ENCODE measurements at regions not wholly inside any gene's neighbourhood (a gene's known extent, or its start where the extent isn't known, plus 50 kb on each side); places are given as distances from the start of the nearest gene placed in this dataset.
A peak's percentile ranks its signal among the peaks of the same experiment; 100 is the strongest.

DNA sequence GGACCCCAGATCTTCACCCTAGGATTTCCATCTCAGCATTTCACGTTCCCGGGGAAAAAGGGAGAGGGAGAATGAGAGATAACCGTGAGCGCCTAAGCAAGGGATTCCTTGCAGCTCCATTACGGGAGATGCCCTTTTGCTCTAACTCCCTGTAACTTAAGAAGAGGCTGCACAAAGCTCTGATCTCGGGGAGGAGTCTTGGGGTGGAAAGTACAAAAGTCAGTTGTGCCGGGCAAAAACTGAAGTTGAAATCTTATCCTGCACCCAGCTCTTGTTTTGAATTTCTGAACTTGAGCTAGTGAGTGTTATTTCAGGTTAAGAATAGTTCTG, 256.4 kb upstream of the SOX21 start:
- Mint-ChIP-seq H3K27me3 (ENCODE audit: low read depth) (peaks cover 65% of the 10 kb centered on the region), H3K9me3 (no peaks in the 10 kb centered on the region), H3K4me1 (ENCODE audit: low read depth) (peaks cover 10% of the 10 kb centered on the region), H3K4me3 (peak overlapping the region; percentile 68 to 76), H3K36me3 (ENCODE audit: insufficient read depth in 2 of 2) (no peaks in the 10 kb centered on the region), H3K27ac (no peak overlapping the region)
- no peak for ATAC-seq (replicated peaks in 1 of 2)
- no peak for DNase-seq

- Mint-ChIP-seq H3K27me3 (ENCODE audit: low read depth) (peaks cover 70% of the 10 kb centered on the region), H3K4me1 (ENCODE audit: low read depth) (peaks cover 10% of the 10 kb centered on the region), H3K9me3 (no peaks in the 10 kb centered on the region), H3K27ac (no peak overlapping the region), H3K4me3 (peak overlapping the region; percentile 68 to 76), H3K36me3 (ENCODE audit: insufficient read depth in 2 of 2) (no peaks in the 10 kb centered on the region)
- ATAC-seq (replicated peaks in 1 of 2) (peak; percentile 58 to 67), DNase-seq (peak; percentile 15 to 19)
These were observed 255.9 kb upstream of the SOX21 start for GRCh38 chr13:94968040-94968756.

DNA sequence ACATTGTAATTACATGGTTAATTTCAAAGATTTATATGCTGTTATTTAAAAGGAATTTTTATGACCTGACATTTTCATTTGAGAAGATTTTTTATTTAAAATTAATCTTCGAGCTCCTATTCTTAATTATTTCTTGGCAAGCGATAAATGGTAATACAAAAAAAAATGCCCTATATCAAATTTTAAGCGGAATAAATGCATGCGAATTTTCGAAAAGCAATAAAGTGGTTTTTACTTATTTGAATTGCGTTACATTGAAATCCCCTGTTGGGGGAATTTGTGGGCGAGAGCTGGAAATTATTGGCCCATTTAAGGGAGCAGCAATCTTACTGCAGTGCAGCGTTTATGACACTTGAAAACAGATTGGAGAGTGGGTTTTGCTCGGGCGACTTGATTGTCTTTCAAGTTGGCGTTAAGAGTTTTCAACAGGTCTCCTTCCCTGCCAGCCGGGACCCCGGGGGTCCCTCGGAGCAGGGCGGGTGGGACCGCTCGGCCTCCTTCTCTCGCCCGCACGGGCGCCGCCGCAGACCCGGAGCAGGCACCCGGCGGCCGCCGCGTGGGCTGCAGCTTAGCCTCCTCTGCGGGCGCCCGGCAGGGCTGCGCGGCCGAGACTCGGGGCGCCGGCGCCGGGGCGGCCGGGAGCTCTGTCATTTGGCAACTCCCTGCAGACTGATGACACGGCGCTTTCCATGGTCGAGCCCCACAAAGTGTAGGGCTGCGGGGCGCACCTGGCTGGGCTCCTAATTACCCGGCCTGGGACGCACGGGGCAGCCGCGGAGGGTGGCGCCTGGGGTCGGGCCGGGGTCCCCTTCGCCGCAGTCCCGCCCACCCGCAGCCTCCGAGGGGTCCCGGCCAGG, 255.1 kb upstream of the SOX21 start:
- Mint-ChIP-seq H3K27ac (no peak overlapping the region), H3K36me3 (ENCODE audit: insufficient read depth in 2 of 2) (no peaks in the 10 kb centered on the region), H3K27me3 (ENCODE audit: low read depth) (peaks cover 78% of the 10 kb centered on the region), H3K4me1 (ENCODE audit: low read depth) (peaks cover 10% of the 10 kb centered on the region), H3K9me3 (no peaks in the 10 kb centered on the region), H3K4me3 (peak overlapping the region; percentile 70 to 76)
- DNase-seq = peak; percentile 49 to 50
- peak; percentile 86 to 93 for ATAC-seq (replicated peaks in 1 of 2)

DNA sequence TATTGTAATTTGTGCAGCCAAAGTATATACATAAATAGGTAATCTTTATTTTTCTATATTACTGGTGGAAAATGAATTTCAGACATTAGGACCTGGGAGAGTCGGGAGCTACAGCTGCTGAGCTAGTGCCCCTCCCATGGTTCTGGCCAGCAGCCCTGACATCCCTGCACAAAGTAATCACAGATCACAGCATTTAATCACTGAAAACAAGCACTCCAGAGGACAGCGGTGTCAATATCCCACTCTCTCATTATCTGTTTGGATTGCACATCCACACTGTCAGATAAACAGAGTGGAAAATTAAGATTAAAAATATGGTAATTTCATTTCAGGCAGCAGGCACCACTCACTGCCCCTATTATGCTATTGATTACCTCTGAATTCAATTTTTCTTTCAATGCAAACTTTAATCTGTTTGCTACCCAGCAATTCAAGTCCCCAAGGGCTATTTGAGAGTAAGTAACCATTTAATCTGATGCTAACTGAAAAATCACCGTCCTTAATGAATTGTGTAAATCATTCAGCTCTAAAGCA, 254.1 kb upstream of the SOX21 start:
- peaks cover 87% of the 10 kb centered on the region for H3K27me3 Mint-ChIP-seq (ENCODE audit: low read depth)
- no peak overlapping the region for H3K27ac Mint-ChIP-seq
- DNase-seq = no peak
- no peaks in the 10 kb centered on the region for H3K36me3 Mint-ChIP-seq (ENCODE audit: insufficient read depth in 2 of 2)
- H3K4me3 Mint-ChIP-seq = peak overlapping the region; percentile 25 to 40
- ATAC-seq (replicated peaks in 1 of 2) = no peak
- peaks cover 10% of the 10 kb centered on the region for H3K4me1 Mint-ChIP-seq (ENCODE audit: low read depth)
- no peaks in the 10 kb centered on the region for H3K9me3 Mint-ChIP-seq

- Mint-ChIP-seq H3K9me3 (no peaks in the 10 kb centered on the region), H3K4me3 (no peak overlapping the region), H3K27me3 (ENCODE audit: low read depth) (peaks cover 63% of the 10 kb centered on the region), H3K4me1 (ENCODE audit: low read depth) (no peaks in the 10 kb centered on the region), H3K27ac (no peak overlapping the region), H3K36me3 (ENCODE audit: insufficient read depth in 2 of 2) (no peaks in the 10 kb centered on the region)
- ATAC-seq (replicated peaks in 1 of 2) (no peak), DNase-seq (no peak)
These were observed 247.3 kb upstream of the SOX21 start for GRCh38 chr13:94959626-94960025.

GRCh38 chr13:94956417-94957110, 244.2 kb upstream of the SOX21 start:
- Mint-ChIP-seq H3K27me3 (ENCODE audit: low read depth) (peaks cover 45% of the 10 kb centered on the region), H3K9me3 (no peaks in the 10 kb centered on the region), H3K27ac (no peak overlapping the region), H3K36me3 (ENCODE audit: insufficient read depth in 2 of 2) (no peaks in the 10 kb centered on the region), H3K4me3 (no peak overlapping the region), H3K4me1 (ENCODE audit: low read depth) (no peaks in the 10 kb centered on the region)
- DNase-seq (no peak), ATAC-seq (replicated peaks in 1 of 2) (no peak)

DNA sequence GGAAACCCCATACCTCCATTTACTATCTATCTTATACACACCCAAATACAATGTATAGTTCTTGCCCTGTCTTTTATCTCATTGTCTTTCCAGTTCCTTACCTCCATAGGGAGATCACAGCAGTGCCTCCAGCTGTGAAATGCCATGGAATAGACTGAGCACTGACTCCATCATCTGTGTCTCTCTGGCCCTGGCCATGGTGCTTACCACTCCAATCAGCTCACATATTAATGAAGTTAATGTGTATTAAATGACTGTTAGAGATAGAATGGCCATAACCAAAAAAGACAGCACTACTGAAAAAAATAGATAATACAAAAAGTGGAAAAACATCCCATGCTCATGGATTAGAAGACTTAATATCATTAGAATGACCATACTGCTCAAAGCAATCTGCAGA, 240.4 kb upstream of the SOX21 start:
- peaks cover 25% of the 10 kb centered on the region for H3K27me3 Mint-ChIP-seq (ENCODE audit: low read depth)
- no peak overlapping the region for H3K27ac Mint-ChIP-seq
- H3K9me3 Mint-ChIP-seq = no peaks in the 10 kb centered on the region
- H3K36me3 Mint-ChIP-seq (ENCODE audit: insufficient read depth in 2 of 2) = no peaks in the 10 kb centered on the region
- no peak overlapping the region for H3K4me3 Mint-ChIP-seq
- DNase-seq (no peak), ATAC-seq (replicated peaks in 1 of 2) (no peak)
- H3K4me1 Mint-ChIP-seq (ENCODE audit: low read depth) = no peaks in the 10 kb centered on the region

GRCh38 chr13:94950303-94950702, 238.0 kb upstream of the SOX21 start:
- Mint-ChIP-seq H3K4me1 (ENCODE audit: low read depth) (no peaks in the 10 kb centered on the region), H3K9me3 (no peaks in the 10 kb centered on the region), H3K4me3 (no peak overlapping the region), H3K27me3 (ENCODE audit: low read depth) (peaks cover 25% of the 10 kb centered on the region), H3K36me3 (ENCODE audit: insufficient read depth in 2 of 2) (no peaks in the 10 kb centered on the region), H3K27ac (no peak overlapping the region)
- no peak for ATAC-seq (replicated peaks in 1 of 2)
- DNase-seq = no peak

GRCh38 chr13:94947965-94948371, 235.6 kb upstream of the SOX21 start:
- Mint-ChIP-seq H3K27me3 (ENCODE audit: low read depth) (peaks cover 18% of the 10 kb centered on the region), H3K36me3 (ENCODE audit: insufficient read depth in 2 of 2) (no peaks in the 10 kb centered on the region), H3K4me1 (ENCODE audit: low read depth) (no peaks in the 10 kb centered on the region), H3K27ac (no peak overlapping the region), H3K9me3 (no peaks in the 10 kb centered on the region), H3K4me3 (no peak overlapping the region)
- no peak for DNase-seq
- no peak for ATAC-seq (replicated peaks in 1 of 2)

DNA sequence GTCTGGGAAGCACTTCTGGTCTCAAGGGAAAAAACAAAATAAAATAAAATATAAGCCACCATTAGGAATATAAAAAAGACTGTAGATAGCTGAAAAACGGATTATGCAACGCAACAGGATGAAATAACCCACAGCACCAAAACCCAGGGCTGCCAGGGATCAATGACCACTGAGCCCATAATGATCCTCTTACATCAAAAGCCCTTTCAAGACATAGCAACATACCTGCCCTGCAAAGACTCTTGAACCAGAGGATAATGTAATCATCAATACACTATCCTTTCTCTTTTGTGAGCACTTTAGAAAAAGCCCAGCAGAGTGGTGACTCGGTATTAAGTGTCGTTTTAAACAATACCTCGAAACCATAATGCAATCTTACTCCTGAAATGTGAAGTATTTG, 235.0 kb upstream of the SOX21 start:
- Mint-ChIP-seq H3K36me3 (ENCODE audit: insufficient read depth in 2 of 2) (no peaks in the 10 kb centered on the region), H3K4me1 (ENCODE audit: low read depth) (no peaks in the 10 kb centered on the region), H3K27me3 (ENCODE audit: low read depth) (peaks cover 13% of the 10 kb centered on the region), H3K27ac (no peak overlapping the region), H3K9me3 (no peaks in the 10 kb centered on the region), H3K4me3 (no peak overlapping the region)
- ATAC-seq (replicated peaks in 1 of 2) (no peak), DNase-seq (no peak)

GRCh38 chr13:94946039-94946438, 233.7 kb upstream of the SOX21 start:
- Mint-ChIP-seq H3K4me3 (no peak overlapping the region), H3K4me1 (ENCODE audit: low read depth) (no peaks in the 10 kb centered on the region), H3K9me3 (no peaks in the 10 kb centered on the region), H3K36me3 (ENCODE audit: insufficient read depth in 2 of 2) (no peaks in the 10 kb centered on the region), H3K27me3 (ENCODE audit: low read depth) (peaks cover 2% of the 10 kb centered on the region), H3K27ac (no peak overlapping the region)
- ATAC-seq (replicated peaks in 1 of 2) (no peak), DNase-seq (no peak)

DNA sequence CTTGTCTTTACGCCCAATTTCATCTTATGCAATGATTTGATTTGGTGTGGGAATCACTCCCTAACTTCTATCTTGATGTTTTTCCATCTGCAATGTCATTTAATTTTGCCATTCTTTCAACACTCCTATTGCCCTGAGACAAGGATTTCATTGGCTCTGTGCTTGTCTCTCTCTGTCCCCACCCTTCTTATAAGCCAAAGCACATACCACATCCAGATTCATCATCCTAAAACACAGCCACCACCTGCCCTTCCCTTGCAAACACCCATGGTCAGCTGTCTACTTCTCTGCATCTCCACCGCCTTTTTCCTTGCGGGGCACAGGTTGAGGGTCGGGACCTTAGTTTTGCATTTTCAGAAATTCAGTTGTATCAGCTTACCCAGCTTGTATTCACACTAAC, 225.8 kb upstream of the SOX21 start:
- Mint-ChIP-seq H3K4me1 (ENCODE audit: low read depth) (no peaks in the 10 kb centered on the region), H3K27me3 (ENCODE audit: low read depth) (peaks cover 1% of the 10 kb centered on the region), H3K4me3 (no peak overlapping the region), H3K36me3 (ENCODE audit: insufficient read depth in 2 of 2) (no peaks in the 10 kb centered on the region), H3K27ac (no peak overlapping the region), H3K9me3 (peaks cover 0 to 3% of the 10 kb centered on the region in 2 donors)
- ATAC-seq (replicated peaks in 1 of 2) (no peak), DNase-seq (no peak)

DNA sequence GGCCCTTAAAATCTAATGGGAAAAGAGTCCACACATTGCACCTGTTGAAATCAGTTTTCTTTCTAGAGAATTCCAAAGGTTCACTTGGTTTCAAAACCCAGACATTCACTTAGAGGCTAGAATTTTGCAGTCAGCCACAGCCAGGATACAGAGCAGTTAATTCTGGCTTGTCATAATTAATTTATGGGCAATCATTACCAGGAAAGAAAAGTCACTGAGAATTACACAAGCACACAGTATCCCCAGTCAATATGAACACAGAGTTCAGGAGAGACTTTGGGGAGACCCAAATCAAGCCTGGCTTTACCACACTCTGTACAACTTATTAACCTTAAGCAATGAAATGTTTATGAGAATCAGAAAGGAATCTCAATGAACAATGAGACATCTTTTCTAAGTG, 224.3 kb upstream of the SOX21 start:
- peaks cover 3 to 4% of the 10 kb centered on the region in 2 donors for H3K9me3 Mint-ChIP-seq
- H3K27me3 Mint-ChIP-seq (ENCODE audit: low read depth) = peaks cover 6% of the 10 kb centered on the region
- ATAC-seq (replicated peaks in 1 of 2) (no peak), DNase-seq (no peak)
- H3K4me1 Mint-ChIP-seq (ENCODE audit: low read depth) = no peaks in the 10 kb centered on the region
- H3K4me3 Mint-ChIP-seq = no peak overlapping the region
- peaks cover 0 to 2% of the 10 kb centered on the region in 2 donors for H3K36me3 Mint-ChIP-seq (ENCODE audit: insufficient read depth in 2 of 2)
- no peak overlapping the region for H3K27ac Mint-ChIP-seq
